T-helper 1 cell (primary cell): ENCODE measurements at regions not wholly inside any gene's neighbourhood (a gene's known extent, or its start where the extent isn't known, plus 50 kb on each side); places are given as distances from the start of the nearest gene placed in this dataset.

Experiments
- DNase-seq, 5 donors: peaks; one replicate each; pipeline ENCODE4 v3.0.0-alpha.2; 2012 to 2020

- no peak for DNase-seq
Measured at GRCh38 chr13:59330764-59331163, 833.0 kb downstream of the DIAPH3 start.

GRCh38 chr13:59332966-59333365 is 830.8 kb downstream of the DIAPH3 start:
- no peak for DNase-seq

DNA sequence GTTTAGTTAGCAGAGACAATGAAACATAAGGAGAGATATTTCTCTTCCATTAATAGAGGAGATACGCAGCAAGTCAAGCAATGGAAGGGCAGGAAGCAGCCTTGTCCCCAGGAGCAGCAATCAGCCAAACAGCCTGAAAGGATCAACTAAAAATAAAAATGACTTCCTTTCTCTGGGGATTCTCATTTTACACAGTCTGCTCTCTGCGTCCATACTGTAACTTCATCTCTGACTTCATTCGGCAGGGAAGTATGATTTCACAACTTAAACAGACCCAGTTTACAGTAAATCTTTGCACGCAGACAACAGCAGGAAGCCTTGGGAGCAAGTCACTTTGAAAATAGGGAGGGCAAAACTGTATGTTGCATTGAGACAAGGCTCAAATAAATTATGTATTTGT is 826.7 kb downstream of the DIAPH3 start:
- no peak for DNase-seq

GRCh38 chr13:59340151-59340550 is 823.6 kb downstream of the DIAPH3 start:
- DNase-seq = no peak

DNA sequence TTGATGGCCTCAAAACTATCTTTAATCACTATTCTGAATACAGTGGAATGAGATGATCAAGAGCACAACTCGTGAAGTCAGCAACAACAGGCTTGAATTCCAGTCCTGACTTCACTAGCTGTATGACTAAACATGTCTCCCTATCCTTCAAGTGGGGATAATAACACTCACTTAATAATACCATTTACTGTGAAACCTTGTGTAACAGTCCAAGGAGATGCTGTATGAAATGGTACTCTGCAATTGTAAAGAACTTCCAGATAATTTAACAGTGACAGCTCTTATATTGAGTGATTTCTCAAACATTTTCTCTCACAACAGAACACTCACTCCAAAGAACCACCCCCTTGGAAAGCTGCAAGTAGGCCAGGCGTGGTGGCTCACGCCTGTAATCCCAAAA is 823.1 kb downstream of the DIAPH3 start:
- no peak for DNase-seq

- no peak for DNase-seq
Measured at GRCh38 chr13:59342400-59342799, 821.3 kb downstream of the DIAPH3 start.

DNA sequence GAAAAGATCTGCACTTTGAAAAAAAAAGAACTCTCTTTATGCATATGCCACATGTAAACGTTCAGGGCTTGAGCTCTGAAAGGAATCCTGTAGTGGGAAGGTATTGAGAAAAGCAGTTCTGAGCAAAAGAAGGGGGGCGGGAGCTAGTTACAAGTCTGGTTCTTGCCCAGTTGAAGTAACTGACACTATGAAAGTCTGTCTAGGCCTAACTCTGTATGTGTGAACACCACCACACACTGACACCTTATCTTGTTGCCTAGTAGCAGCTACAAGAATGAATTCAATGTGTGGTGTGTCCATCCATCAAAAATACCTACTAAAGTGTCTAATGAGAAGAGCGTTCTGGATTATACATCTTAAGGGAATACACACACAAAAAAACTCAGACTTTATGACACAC is 820.6 kb downstream of the DIAPH3 start:
- no peak for DNase-seq

- no peak for DNase-seq
Measured at GRCh38 chr13:59343993-59344822, 819.5 kb downstream of the DIAPH3 start.

DNA sequence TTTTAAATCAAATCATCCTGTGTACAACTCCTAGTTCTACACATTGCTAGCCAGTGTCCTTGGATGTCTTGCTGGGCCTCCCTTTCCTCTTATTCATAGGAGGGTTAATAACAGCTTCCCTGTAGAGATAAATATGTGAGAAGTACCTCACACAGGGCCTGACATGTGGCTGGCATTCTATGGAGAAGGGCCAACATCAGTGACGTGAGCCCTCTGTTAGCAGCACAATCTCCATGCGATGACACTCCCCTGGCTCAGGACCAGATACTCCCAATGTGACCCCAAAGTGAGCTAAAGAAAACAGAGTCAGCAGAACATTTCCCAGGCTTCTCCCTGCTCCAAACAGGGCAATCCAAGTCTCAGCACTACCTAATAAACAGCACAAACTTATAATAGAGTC is 818.4 kb downstream of the DIAPH3 start:
- no peak for DNase-seq

DNA sequence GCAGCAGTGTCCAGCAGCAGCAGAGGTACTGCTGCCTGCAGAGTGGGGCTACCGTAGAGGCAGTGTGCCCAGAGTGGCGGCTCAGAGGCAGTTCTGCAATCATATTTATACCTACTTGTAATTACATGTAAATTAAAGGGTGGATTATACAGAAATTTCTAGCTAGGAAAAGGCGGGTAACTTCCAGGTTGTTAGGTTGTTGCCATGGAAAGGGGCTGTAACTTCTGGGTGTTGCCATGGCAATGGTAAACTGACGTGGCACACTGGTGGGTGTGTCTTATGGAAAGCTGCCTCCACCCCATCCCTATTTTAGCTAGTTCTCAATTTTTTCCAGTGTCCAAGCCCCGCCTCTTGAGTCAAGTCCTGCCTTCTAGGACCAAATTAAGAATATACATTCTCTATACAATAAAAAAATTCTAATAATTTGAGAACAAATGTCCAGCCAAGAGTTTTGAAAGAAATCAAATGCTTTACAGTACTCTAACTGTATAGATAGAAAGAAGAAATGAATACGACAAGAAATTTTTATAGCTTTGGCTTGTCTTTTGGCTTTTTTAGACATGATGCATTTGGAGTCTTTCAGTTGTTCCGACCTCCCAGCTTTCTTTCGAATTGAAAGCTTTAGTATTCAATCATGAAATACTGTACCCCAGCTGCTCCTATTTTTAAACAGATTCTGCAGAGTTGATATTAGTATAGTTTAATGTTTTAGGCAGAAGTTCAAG is 816.6 kb downstream of the DIAPH3 start:
- DNase-seq = no peak

- no peak for DNase-seq
Measured at GRCh38 chr13:59348617-59349016, 815.1 kb downstream of the DIAPH3 start.

- no peak for DNase-seq
Measured at GRCh38 chr13:59352600-59352999, 811.1 kb downstream of the DIAPH3 start.

DNA sequence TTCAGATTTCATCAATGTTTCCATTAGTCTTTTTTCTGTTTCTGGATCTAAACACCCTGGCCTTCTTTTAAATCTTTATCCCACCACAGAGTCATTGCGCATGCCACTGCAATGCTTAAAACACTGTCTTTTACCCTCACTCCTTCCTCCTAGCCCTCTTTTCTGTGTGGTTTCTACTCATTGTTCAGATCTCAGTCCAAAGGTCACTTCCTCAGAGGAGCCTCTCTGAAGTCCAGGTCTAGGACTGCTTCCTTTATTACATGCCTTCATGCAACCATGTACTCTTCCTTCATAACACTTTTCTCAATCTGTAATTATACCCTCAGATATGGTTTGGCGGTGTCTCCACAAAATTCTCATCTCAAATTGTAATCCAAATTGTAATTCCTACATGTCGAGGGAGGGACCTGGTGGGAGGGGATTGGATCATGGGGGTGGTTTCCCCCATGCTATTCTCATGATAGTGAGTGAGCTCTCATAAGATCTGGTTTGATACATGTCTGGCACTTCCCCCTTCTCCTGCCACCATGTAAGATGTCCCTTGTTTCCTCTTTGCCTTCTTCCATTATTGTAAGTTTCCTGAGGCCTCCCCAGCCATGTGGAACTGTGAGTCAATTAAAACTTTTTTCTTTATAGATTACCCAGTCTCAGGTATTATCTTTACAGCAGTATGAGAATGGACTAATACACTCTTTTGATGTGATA is 808.9 kb downstream of the DIAPH3 start:
- no peak for DNase-seq

DNA sequence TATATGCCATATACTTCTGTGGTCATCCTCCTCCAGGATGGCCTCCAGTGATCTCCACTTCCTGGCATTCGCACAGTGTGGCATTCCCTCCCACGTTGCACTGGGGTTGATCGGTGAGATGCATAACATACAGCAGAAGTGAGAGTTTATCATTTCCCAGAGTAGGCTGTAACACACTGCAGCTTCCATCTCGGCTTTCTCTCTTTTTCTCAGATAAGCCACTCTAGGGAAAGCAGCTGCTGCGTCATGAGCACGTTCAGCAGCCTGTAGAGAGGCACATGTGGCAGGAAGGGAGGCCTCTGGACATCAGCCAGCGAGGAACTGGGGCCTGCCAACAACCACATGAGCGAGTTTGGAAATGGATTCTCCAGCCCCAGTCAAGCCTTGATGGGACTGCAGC is 807.1 kb downstream of the DIAPH3 start:
- no peak for DNase-seq

- no peak for DNase-seq
Measured at GRCh38 chr13:59358014-59358413, 805.7 kb downstream of the DIAPH3 start.

GRCh38 chr13:59360108-59360507 is 803.6 kb downstream of the DIAPH3 start:
- DNase-seq = no peak

DNA sequence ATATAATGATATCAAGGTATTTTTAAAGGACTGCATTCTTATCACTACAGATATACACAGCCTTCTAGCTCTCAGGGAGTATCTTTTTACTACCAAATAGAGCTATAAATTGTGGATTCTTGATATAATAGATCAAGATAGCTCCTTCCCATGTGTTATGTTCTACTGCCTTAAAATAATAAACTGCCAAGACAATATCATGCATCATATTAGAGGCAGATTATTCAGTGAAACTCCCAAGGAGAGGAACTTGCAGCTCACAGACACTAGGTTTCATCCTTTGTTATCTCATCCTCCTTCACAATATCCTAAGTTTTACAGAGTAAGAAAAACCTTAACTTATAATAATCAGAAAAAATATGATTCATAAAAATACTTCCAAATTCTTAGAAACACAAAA is 802.8 kb downstream of the DIAPH3 start:
- no peak for DNase-seq

- no peak for DNase-seq
Measured at GRCh38 chr13:59363313-59363712, 800.4 kb downstream of the DIAPH3 start.

- DNase-seq = no peak
Measured at GRCh38 chr13:59363947-59364346, 799.8 kb downstream of the DIAPH3 start.

- DNase-seq = no peak
Measured at GRCh38 chr13:59364641-59365085, 799.1 kb downstream of the DIAPH3 start.

DNA sequence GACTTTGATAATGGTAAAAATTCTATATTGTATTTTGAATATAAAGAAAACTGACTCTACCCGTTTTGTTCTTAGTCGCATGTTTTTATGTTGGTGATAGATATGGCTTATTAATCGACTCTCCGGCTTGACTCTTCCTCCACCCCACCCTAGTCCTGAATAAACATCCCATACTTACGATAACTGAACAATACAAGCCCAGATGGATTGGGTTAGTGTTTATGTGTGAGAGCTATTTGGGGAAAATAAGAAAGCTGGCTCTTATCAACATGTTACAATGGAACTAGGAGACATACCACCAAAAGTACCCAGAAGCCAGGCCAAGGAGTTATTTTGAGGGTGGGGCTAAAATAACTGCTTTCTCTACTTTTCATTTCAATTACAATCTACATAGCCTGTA is 796.3 kb downstream of the DIAPH3 start:
- DNase-seq = no peak

DNA sequence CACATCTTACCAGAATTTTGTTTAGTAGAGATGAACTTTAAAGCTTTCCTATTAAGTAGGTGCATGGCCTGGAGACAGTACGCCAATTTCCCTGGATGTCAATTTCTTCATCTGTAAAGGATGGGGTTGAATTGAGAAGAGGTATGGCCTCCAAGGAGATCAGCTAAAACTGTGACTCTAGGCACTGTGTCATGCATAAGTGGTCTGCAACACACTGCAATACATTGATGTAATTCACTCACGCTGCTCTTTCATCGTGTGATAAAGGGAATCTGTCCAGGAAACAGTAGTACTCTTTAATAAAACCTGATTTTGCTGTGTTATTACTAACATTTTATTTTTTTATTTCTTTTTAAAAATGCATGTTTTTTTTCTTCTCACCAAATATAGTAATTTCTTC is 795.8 kb downstream of the DIAPH3 start:
- no peak for DNase-seq

- DNase-seq = no peak
Measured at GRCh38 chr13:59368693-59369092, 795.0 kb downstream of the DIAPH3 start.

DNA sequence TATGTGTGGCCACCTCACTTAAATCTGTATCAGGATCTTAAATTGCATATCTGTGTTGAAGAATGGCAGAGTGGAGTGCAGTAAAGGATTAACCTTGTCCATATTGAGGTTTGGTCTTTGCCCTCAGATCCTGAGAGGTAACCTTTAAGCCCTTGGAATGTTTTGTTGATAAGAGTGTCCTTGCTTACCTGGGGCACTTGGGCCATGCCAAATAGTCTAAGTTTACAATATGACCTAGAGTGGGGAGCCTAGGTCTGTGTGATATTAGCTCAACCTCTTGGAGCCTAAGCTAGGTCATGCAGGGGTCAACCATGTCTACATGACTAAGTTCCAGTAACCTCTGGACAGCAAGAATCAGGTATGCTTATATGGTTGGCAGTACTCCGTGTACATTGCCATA is 792.5 kb downstream of the DIAPH3 start:
- DNase-seq = no peak
